Fibroblast of lung (primary cell): ENCODE measurements at regions not wholly inside any gene's neighbourhood (a gene's known extent, or its start where the extent isn't known, plus 50 kb on each side); places are given as distances from the start of the nearest gene placed in this dataset.

ENCODE experiments used
- EZH2 ChIP-seq: IDR thresholded peaks from 2 replicates; pipeline ENCODE4 v1.5.1; 2012; ENCODE audit warnings: low read length, control low read depth, mild to moderate bottlenecking; ENCODE audit errors: missing control alignments
- TF ChIP-seq, protein P1 (sequence below), 2 donors: IDR thresholded peaks in 1 of 2; conservative IDR thresholded peaks in 1 of 2; 1 replicate in 1 of 2; 2 replicates in 1 of 2; pipeline ENCODE4 v1.5.1; 2011 to 2012; ENCODE audit warnings: low read length in 2 of 2, control low read depth in 1 of 2, inconsistent platforms in 1 of 2, low read depth in 1 of 2, mild to moderate bottlenecking in 1 of 2

DNA sequence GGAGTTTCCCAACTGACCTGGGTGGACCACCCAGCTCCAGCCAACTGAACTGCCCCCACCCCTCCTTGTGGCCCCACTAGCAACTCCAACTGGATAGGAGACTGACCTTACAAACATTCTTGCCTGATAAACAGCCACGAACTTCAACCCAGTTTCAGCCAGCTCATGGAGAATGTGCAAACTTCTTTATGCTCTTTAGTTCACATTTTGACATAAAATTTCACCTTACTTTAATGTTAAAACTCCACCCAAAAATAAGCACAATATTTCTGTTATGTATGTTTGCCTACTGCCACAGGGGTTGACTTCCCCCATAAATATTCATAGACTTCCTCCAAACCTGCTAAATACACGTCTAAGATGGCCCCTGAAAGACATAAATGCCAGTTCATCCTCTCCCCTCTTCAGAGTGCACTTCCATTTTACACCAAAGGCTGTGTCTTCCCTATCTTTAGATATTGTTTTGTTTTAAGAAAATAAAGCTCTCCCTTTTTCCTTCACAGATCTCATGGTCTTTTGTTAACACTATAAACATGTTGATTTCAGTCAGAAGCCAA lies 643.7 kb downstream of the EPM2A start:
- TF ChIP-seq, protein P1, sequence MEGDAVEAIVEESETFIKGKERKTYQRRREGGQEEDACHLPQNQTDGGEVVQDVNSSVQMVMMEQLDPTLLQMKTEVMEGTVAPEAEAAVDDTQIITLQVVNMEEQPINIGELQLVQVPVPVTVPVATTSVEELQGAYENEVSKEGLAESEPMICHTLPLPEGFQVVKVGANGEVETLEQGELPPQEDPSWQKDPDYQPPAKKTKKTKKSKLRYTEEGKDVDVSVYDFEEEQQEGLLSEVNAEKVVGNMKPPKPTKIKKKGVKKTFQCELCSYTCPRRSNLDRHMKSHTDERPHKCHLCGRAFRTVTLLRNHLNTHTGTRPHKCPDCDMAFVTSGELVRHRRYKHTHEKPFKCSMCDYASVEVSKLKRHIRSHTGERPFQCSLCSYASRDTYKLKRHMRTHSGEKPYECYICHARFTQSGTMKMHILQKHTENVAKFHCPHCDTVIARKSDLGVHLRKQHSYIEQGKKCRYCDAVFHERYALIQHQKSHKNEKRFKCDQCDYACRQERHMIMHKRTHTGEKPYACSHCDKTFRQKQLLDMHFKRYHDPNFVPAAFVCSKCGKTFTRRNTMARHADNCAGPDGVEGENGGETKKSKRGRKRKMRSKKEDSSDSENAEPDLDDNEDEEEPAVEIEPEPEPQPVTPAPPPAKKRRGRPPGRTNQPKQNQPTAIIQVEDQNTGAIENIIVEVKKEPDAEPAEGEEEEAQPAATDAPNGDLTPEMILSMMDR (conservative IDR thresholded peaks at IDR 0.05 in 1 of 2, IDR thresholded peaks at IDR 0.05 in 1 of 2; ENCODE audit: low read depth in 1 of 2, low read length in 2 of 2), result no peak
- TF ChIP-seq EZH2, result no peak
